ENCODE measurements at regions not wholly inside any gene's neighbourhood (a gene's known extent, or its start where the extent isn't known, plus 50 kb on each side); places are given as distances from the start of the nearest gene placed in this dataset.

GRCh38 chr13:58081301-58081820 lies 449.8 kb downstream of the PCDH17 start:
- no peak for TF ChIP-seq POLR2A (IDR thresholded peaks at IDR 0.05)
- TF ChIP-seq, protein P1, sequence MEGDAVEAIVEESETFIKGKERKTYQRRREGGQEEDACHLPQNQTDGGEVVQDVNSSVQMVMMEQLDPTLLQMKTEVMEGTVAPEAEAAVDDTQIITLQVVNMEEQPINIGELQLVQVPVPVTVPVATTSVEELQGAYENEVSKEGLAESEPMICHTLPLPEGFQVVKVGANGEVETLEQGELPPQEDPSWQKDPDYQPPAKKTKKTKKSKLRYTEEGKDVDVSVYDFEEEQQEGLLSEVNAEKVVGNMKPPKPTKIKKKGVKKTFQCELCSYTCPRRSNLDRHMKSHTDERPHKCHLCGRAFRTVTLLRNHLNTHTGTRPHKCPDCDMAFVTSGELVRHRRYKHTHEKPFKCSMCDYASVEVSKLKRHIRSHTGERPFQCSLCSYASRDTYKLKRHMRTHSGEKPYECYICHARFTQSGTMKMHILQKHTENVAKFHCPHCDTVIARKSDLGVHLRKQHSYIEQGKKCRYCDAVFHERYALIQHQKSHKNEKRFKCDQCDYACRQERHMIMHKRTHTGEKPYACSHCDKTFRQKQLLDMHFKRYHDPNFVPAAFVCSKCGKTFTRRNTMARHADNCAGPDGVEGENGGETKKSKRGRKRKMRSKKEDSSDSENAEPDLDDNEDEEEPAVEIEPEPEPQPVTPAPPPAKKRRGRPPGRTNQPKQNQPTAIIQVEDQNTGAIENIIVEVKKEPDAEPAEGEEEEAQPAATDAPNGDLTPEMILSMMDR (IDR thresholded peaks at IDR 0.05) = no peak
- no peak for TF ChIP-seq EP300 (IDR thresholded peaks at IDR 0.05)

All from tibial nerve (tissue), 4 donors.